OCI-LY7 (cell line): ENCODE measurements at regions not wholly inside any gene's neighbourhood (a gene's known extent, or its start where the extent isn't known, plus 50 kb on each side); places are given as distances from the start of the nearest gene placed in this dataset.

ENCODE experiments used
- EZH2phosphoT487 ChIP-seq: fragments of 200-600 bp; sonication (generic); IDR thresholded peaks from 2 replicates; pipeline ENCODE4 v1.6.1; 2018; ENCODE audit warnings: low read depth, borderline replicate concordance, mild to moderate bottlenecking, mixed run types, antibody characterized with exemption, low read length, moderate library complexity, mixed read lengths
- TF ChIP-seq, protein P1 (sequence below): fragments of 200-600 bp; sonication (generic); conservative IDR thresholded peaks from 2 replicates; pipeline ENCODE4 v1.5.1; 2014; ENCODE audit warnings: mild to moderate bottlenecking, antibody characterized with exemption, low read length, moderate library complexity, mixed read lengths

GRCh38 chr1:8247811-8248436, 70.0 kb upstream of the SLC45A1 start:
- TF ChIP-seq, protein P1, sequence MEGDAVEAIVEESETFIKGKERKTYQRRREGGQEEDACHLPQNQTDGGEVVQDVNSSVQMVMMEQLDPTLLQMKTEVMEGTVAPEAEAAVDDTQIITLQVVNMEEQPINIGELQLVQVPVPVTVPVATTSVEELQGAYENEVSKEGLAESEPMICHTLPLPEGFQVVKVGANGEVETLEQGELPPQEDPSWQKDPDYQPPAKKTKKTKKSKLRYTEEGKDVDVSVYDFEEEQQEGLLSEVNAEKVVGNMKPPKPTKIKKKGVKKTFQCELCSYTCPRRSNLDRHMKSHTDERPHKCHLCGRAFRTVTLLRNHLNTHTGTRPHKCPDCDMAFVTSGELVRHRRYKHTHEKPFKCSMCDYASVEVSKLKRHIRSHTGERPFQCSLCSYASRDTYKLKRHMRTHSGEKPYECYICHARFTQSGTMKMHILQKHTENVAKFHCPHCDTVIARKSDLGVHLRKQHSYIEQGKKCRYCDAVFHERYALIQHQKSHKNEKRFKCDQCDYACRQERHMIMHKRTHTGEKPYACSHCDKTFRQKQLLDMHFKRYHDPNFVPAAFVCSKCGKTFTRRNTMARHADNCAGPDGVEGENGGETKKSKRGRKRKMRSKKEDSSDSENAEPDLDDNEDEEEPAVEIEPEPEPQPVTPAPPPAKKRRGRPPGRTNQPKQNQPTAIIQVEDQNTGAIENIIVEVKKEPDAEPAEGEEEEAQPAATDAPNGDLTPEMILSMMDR: no peak
- no peak for TF ChIP-seq EZH2phosphoT487
